ENCODE measurements at regions not wholly inside any gene's neighbourhood (a gene's known extent, or its start where the extent isn't known, plus 50 kb on each side); places are given as distances from the start of the nearest gene placed in this dataset.

- TF ChIP-seq SP1 (IDR thresholded peaks at IDR 0.05; ENCODE audit: low read depth, low read length) (no peak), CTCF (IDR thresholded peaks at IDR 0.05; ENCODE audit: control extremely low read depth in 1 of 3, insufficient read depth in 1 of 3, low read depth in 1 of 3, low read length in 3 of 3) (no peak), ZNF274 (IDR thresholded peaks at IDR 0.05; ENCODE audit: borderline replicate concordance, extremely low read depth, low read length) (no peak), CHD1 (IDR thresholded peaks at IDR 0.05; ENCODE audit: low read depth, low read length) (no peak)
Measured at GRCh38 chr5:61824396-61824795, 481.6 kb upstream of the KIF2A start.
